Coronary artery (tissue), 2 donors: ENCODE measurements at regions not wholly inside any gene's neighbourhood (a gene's known extent, or its start where the extent isn't known, plus 50 kb on each side); places are given as distances from the start of the nearest gene placed in this dataset.

ENCODE experiments used
- DNase-seq: peaks from one replicate; pipeline ENCODE4 v3.0.0-alpha.2; 2017; ENCODE audit warnings: low spot score
- H3K27ac ChIP-seq, 2 donors: fragments of 200-600 bp; sonication (generic); one replicate each; pipeline ENCODE4 v1.5.1; 2016 to 2019
- H3K4me3 ChIP-seq: fragments of 200-600 bp; sonication (generic); 2 replicates; pipeline ENCODE4 v1.5.1; 2016; ENCODE audit warnings: mild to moderate bottlenecking, moderate library complexity
- CTCF ChIP-seq: fragments of 200-600 bp; sonication (generic); IDR thresholded peaks from one replicate; pipeline ENCODE4 v1.5.1; 2019; ENCODE audit warnings: antibody characterized with exemption

DNA sequence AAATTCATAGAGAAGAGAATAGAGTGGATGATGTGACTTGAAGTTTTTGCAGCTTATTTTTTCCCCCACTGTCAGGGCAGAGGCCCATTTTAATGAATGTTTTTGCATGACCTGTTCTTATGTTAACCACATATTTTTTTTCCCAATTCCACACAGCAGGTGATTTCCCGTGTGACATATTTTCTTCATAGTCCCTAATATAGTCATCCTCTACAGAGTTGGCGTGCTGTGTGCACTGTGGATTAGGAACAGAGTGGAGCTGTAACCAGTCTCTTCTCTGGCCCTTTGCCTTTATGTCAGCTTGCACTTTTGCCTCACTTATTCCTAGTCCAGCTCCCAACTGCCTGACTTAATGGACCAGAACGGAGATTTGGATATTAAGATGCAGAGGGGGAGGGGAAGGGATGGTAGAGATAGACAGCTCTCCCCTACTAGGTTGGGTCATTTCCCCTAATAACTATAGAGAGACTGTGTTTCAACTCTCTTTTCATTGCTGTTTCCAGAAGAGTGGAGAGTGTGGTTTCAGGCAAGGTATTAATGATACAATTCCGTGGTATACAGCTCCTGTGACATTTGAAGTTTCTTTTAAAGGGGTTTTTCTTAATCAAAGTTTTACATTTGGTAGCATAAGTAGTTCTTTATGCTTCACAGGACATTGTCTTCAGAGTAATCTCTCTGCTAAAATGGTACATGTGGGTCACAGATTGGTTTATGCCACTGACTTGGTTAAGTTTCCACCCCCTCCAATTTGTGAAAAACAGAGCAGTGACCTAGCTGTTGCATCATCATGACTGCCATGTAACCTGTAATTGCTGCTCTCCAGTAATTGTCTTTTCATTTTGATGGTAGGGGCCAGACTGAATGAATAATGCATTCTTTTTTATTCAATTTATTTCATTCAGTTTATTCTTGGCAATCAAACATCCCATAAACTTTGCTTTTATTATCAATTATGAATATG is 161.3 kb downstream of the HAUS1 start:
- Histone ChIP-seq H3K27ac (no peak overlapping the region), H3K4me3 (no peak overlapping the region)
- no peak for TF ChIP-seq CTCF
- no peak for DNase-seq

DNA sequence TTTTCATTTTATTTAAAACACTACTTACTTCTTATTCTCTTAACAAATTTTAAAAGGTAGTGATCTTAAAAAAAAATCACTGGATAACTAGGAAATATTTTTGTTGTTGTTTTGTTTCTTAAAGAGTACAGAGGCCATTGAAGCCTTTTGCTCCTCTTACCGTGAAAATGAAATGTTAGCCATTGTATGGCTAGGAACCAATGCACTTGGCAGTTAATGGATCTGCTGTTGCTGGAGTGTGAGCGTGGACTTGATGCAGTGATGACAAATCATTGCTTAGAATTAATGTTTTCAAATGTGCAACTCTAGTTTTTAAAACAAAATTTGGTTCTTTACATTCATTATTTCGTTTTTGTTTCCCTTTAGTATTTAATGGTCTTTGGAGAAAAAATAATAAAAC is 162.3 kb downstream of the HAUS1 start:
- Histone ChIP-seq H3K4me3 (no peak overlapping the region), H3K27ac (no peak overlapping the region)
- no peak for TF ChIP-seq CTCF
- DNase-seq, result no peak

DNA sequence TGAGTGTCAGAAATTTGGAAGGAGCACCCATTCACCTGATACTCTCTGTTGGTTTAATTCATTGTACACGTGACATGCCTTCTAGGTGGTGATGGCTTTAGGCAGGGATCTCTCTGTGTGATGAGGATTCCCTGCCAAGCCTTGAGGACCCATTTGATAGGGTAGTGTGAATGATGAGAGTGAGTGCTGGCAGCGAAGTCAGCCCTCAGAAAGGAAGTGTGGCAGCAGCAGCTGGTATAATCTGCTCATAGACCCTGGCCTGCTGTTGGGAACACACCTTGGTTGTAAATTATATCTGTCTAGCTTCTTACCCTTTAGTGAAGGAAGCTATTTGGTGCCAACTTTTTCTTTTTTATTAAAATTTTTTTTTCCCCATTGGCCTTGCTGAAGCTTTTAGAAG is 164.5 kb downstream of the HAUS1 start:
- TF ChIP-seq CTCF, result no peak
- no peak for DNase-seq
- Histone ChIP-seq H3K27ac (no peak overlapping the region), H3K4me3 (no peak overlapping the region)

DNA sequence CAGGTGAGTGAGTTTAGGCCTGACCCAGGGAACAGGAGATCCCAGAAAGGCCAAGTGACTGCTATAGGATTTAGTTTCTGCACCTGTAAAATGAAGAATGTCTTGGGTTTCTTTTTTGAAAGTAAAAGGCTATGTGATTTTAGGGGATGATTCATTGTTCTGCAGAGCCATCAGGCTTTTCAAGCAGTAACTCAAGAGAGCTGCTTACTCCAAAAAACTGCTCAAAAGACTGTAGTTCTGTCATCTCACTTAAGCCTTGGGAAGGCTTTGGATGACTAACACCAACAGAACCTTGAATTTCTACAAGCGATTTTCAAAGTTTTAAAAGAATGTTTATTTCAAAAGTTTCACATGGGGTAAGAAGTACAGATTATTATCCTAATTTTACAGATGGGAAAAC is 165.1 kb downstream of the HAUS1 start:
- Histone ChIP-seq H3K4me3 (no peak overlapping the region), H3K27ac (no peak overlapping the region)
- TF ChIP-seq CTCF, result no peak
- DNase-seq, result no peak

- Histone ChIP-seq H3K27ac (no peak overlapping the region), H3K4me3 (no peak overlapping the region)
- no peak for DNase-seq
- TF ChIP-seq CTCF, result no peak
Observed at GRCh38 chr18:46271488-46271887, 167.3 kb downstream of the HAUS1 start.

DNA sequence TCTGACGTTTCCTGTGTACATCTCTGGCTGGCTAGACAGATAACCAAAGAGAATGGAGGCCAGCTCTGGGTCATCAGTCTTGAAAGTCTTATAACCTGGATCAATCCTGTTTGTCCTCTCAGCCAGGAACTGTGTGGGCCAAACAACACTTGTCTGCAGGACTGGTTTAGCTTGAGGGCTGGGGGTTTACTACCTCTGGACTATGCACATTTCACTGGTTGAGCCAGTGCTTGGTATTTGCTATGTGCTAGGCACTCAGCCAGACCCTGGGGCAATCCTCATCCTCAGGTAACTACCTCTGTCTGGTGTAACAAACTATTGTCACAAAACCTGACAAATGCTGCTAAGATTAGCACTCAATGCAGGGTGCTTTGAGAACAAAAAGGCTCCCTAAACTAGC is 169.7 kb downstream of the HAUS1 start:
- H3K4me3 ChIP-seq, result no peak overlapping the region
- no peak for TF ChIP-seq CTCF
- no peak for DNase-seq
- H3K27ac ChIP-seq, result no peak overlapping the region

DNA sequence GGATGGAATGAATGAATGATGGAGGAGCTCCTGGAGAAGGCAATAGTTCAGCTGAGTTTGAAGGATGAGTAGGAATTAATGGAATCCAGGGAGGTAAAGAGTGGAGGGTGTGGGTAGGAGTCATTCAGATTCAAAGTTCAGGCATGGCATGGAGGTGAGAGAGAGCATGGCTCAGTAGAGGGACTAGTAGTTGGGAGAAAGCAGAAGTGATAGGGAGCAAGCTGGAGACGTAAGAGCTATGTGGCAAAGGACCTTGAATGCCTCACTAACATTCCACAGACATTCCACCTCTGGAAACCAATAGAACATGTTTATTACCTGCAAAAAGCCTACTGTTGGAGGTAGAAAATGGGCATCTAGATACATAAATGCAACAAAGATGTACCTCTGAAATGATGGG is 170.1 kb downstream of the HAUS1 start:
- Histone ChIP-seq H3K27ac (no peak overlapping the region), H3K4me3 (no peak overlapping the region)
- DNase-seq, result no peak
- no peak for TF ChIP-seq CTCF
